ENCODE measurements at regions not wholly inside any gene's neighbourhood (a gene's known extent, or its start where the extent isn't known, plus 50 kb on each side); places are given as distances from the start of the nearest gene placed in this dataset.

GRCh38 chr6:111979633-111980032, 74.3 kb upstream of the CCN6 start:
- Mint-ChIP-seq H3K36me3 (ENCODE audit: insufficient read depth, unreplicated experiment) (no peaks in the 10 kb centered on the region), H3K27ac (ENCODE audit: unreplicated experiment) (no peak overlapping the region), H3K27me3 (ENCODE audit: unreplicated experiment) (no peaks in the 10 kb centered on the region), H3K4me3 (ENCODE audit: low read depth, unreplicated experiment) (no peak overlapping the region), H3K9me3 (ENCODE audit: low read depth, unreplicated experiment) (no peaks in the 10 kb centered on the region), H3K4me1 (ENCODE audit: low read depth, unreplicated experiment) (peaks cover 14% of the 10 kb centered on the region)
- CTCF ChIA-PET, result no interaction called here
- intact Hi-C loops (cut with micrococcal nuclease; ENCODE audit: unreplicated experiment), result no loop called here
- TF ChIP-seq CTCF (IDR thresholded peaks at IDR 0.05; ENCODE audit: unreplicated experiment), result no peak
- no TSS peak for BruUV-seq (replicated peaks)
- no peak for DNase-seq

GRCh38 chr6:111980143-111980542, 73.8 kb upstream of the CCN6 start:
- Mint-ChIP-seq H3K36me3 (ENCODE audit: insufficient read depth, unreplicated experiment) (peaks cover 4% of the 10 kb centered on the region), H3K27me3 (ENCODE audit: unreplicated experiment) (no peaks in the 10 kb centered on the region), H3K4me1 (ENCODE audit: low read depth, unreplicated experiment) (peaks cover 19% of the 10 kb centered on the region), H3K27ac (ENCODE audit: unreplicated experiment) (no peak overlapping the region), H3K4me3 (ENCODE audit: low read depth, unreplicated experiment) (no peak overlapping the region), H3K9me3 (ENCODE audit: low read depth, unreplicated experiment) (no peaks in the 10 kb centered on the region)
- TF ChIP-seq CTCF (IDR thresholded peaks at IDR 0.05; ENCODE audit: unreplicated experiment), result no peak
- no TSS peak for BruUV-seq (replicated peaks)
- intact Hi-C loops (cut with micrococcal nuclease; ENCODE audit: unreplicated experiment), result no loop called here
- DNase-seq, result no peak
- CTCF ChIA-PET, result no interaction called here

GRCh38 chr6:111980971-111981840, 72.7 kb upstream of the CCN6 start:
- DNase-seq, result no peak
- peaks cover 30% of the 10 kb centered on the region for H3K4me1 Mint-ChIP-seq (ENCODE audit: low read depth, unreplicated experiment)
- H3K4me3 Mint-ChIP-seq (ENCODE audit: low read depth, unreplicated experiment), result no peak overlapping the region
- H3K36me3 Mint-ChIP-seq (ENCODE audit: insufficient read depth, unreplicated experiment), result peaks cover 6% of the 10 kb centered on the region
- H3K27me3 Mint-ChIP-seq (ENCODE audit: unreplicated experiment), result no peaks in the 10 kb centered on the region
- CTCF ChIA-PET, result interaction anchor here (1.4 kb wide), 1 partner anchor 269 kb away, joined by 3 read pairs; no protein-coding TSS in a partner anchor
- TF ChIP-seq CTCF (IDR thresholded peaks at IDR 0.05; ENCODE audit: unreplicated experiment), result no peak
- no peaks in the 10 kb centered on the region for H3K9me3 Mint-ChIP-seq (ENCODE audit: low read depth, unreplicated experiment)
- BruUV-seq (replicated peaks), result no TSS peak
- intact Hi-C loops (cut with micrococcal nuclease; ENCODE audit: unreplicated experiment), result no loop called here
- no peak overlapping the region for H3K27ac Mint-ChIP-seq (ENCODE audit: unreplicated experiment)

GRCh38 chr6:111982681-111983080, 71.2 kb upstream of the CCN6 start:
- Mint-ChIP-seq H3K9me3 (ENCODE audit: low read depth, unreplicated experiment) (peaks cover 3% of the 10 kb centered on the region), H3K27me3 (ENCODE audit: unreplicated experiment) (no peaks in the 10 kb centered on the region), H3K4me3 (ENCODE audit: low read depth, unreplicated experiment) (no peak overlapping the region), H3K27ac (ENCODE audit: unreplicated experiment) (no peak overlapping the region), H3K36me3 (ENCODE audit: insufficient read depth, unreplicated experiment) (peaks cover 6% of the 10 kb centered on the region), H3K4me1 (ENCODE audit: low read depth, unreplicated experiment) (peaks cover 33% of the 10 kb centered on the region)
- DNase-seq, result no peak
- CTCF ChIA-PET, result interaction anchor here (0.6 to 1.1 kb wide), 3 partner anchors 8 to 963 kb away, joined by 3 to 6 read pairs (median 3); no protein-coding TSS in a partner anchor
- no TSS peak for BruUV-seq (replicated peaks)
- intact Hi-C loops (cut with micrococcal nuclease; ENCODE audit: unreplicated experiment), result no loop called here
- no peak for TF ChIP-seq CTCF (IDR thresholded peaks at IDR 0.05; ENCODE audit: unreplicated experiment)

Data from Calu3 (cell line).